H1 (cell line): ENCODE measurements at regions not wholly inside any gene's neighbourhood (a gene's known extent, or its start where the extent isn't known, plus 50 kb on each side); places are given as distances from the start of the nearest gene placed in this dataset.

ENCODE experiments used
- CTCF ChIA-PET: fragments of 300-600 bp; sonication (Branson Sonifier 250); formaldehyde crosslinking; loops from one replicate; lab custom pipeline; 2021; ENCODE audit not compliant: partially characterized antibody; lab: Charles Lee
- POLR2A ChIA-PET: fragments of 300-600 bp; sonication (Branson Sonifier 250); formaldehyde crosslinking; loops from one replicate; lab custom pipeline; 2021; ENCODE audit warnings: inconsistent platforms; ENCODE audit not compliant: partially characterized antibody; lab: Charles Lee
- DNase-seq, 2 experiments: peaks; one replicate each; pipeline versions ENCODE4 v3.0.0 to v3.0.0-alpha.2; 2010 to 2022; ENCODE audit warnings: low spot score in 2 of 2, low read depth in 1 of 2, mixed read lengths in 1 of 2
- FAIRE-seq: peaks from 2 replicates; lab custom pipeline; 2011; peaks lifted over from hg19 to GRCh38; lab: Jason Lieb, UNC
- H2AFZ ChIP-seq: 2 replicates; pipeline ENCODE4 v1.8.1; 2012; ENCODE audit warnings: low read length, inconsistent platforms
- H2AK5ac ChIP-seq: 2 replicates; pipeline ENCODE4 v1.6.1; 2013; ENCODE audit warnings: low read depth, low read length
- H2BK120ac ChIP-seq: replicated peaks from 2 replicates; pipeline ENCODE3; 2013; ENCODE audit warnings: low read depth, low read length, inconsistent platforms
- H2BK12ac ChIP-seq: 2 replicates; pipeline ENCODE4 v1.6.1; 2013; ENCODE audit warnings: low read depth, low read length
- H2BK15ac ChIP-seq: 2 replicates; pipeline ENCODE4 v1.6.1; 2013; ENCODE audit warnings: low read length
- H2BK20ac ChIP-seq: 2 replicates; pipeline ENCODE4 v1.6.1; 2013; ENCODE audit warnings: low read length
- H2BK5ac ChIP-seq: 2 replicates; pipeline ENCODE4 v1.6.1; 2013; ENCODE audit warnings: low read depth, low read length
- H3K14ac ChIP-seq: 2 replicates; pipeline ENCODE4 v1.6.1; 2013; ENCODE audit warnings: inconsistent platforms; ENCODE audit not compliant: insufficient read length
- H3K18ac ChIP-seq: 2 replicates; pipeline ENCODE4 v1.6.1; 2013; ENCODE audit warnings: low read length; ENCODE audit errors: extremely low read depth
- H3K23ac ChIP-seq: 2 replicates; pipeline ENCODE4 v1.6.1; 2013; ENCODE audit warnings: inconsistent platforms; ENCODE audit not compliant: insufficient read length
- H3K23me2 ChIP-seq: 2 replicates; pipeline ENCODE4 v1.6.1; 2013; ENCODE audit warnings: low read depth, low read length
- H3K27ac ChIP-seq: 2 replicates; pipeline ENCODE4 v1.6.1; 2011; ENCODE audit warnings: low read depth, low read length, inconsistent platforms
- H3K27me3 ChIP-seq, 4 experiments: replicated peaks in 1 of 4; 1 replicate in 1 of 4; 2 replicates in 3 of 4; pipeline versions ENCODE4 v1.6.1 to v1.8.1; 2011 to 2013; ENCODE audit warnings: low read length in 3 of 4, mild to moderate bottlenecking in 3 of 4, inconsistent platforms in 2 of 4, mixed read lengths in 2 of 4, moderate library complexity in 1 of 4; ENCODE audit not compliant: control insufficient read depth in 3 of 4, insufficient read depth in 3 of 4; ENCODE audit errors: extremely low read depth in 1 of 4
- H3K36me3 ChIP-seq, 4 experiments: 2 replicates each; pipeline versions ENCODE4 v1.6.1 to v1.8.1; 2011 to 2013; ENCODE audit warnings: mild to moderate bottlenecking in 4 of 4, low read length in 3 of 4, moderate library complexity in 2 of 4, control low read depth in 1 of 4, inconsistent platforms in 1 of 4; ENCODE audit not compliant: insufficient read depth in 4 of 4, control insufficient read depth in 2 of 4
- H3K4ac ChIP-seq: replicated peaks from 2 replicates; pipeline ENCODE3; 2013; ENCODE audit warnings: low read length, low read depth, mixed read lengths, inconsistent platforms; ENCODE audit not compliant: insufficient read length
- H3K4me1 ChIP-seq, 4 experiments: replicated peaks in 1 of 4; 1 replicate in 1 of 4; 2 replicates in 3 of 4; pipeline versions ENCODE4 v1.6.1 to v1.8.1; 2011 to 2013; ENCODE audit warnings: low read length in 3 of 4, inconsistent platforms in 2 of 4, mixed read lengths in 1 of 4; ENCODE audit not compliant: insufficient read depth in 4 of 4, control insufficient read depth in 3 of 4
- H3K4me2 ChIP-seq, 2 experiments: 2 replicates each; pipeline versions ENCODE4 v1.6.1 to v1.8.1; 2011 to 2013; ENCODE audit warnings: low read depth in 2 of 2, low read length in 2 of 2, control low read depth in 1 of 2, inconsistent platforms in 1 of 2, mild to moderate bottlenecking in 1 of 2; ENCODE audit not compliant: insufficient read depth in 1 of 2
- H3K4me3 ChIP-seq, 4 experiments: fragments of 200-600, 300-600 bp in 1 of 4; sonication (generic), shearing (Covaris generic), sonication (Bioruptor Twin) in 1 of 4; 2 replicates each; pipeline versions ENCODE4 v1.5.1 to v1.8.1; 2011 to 2016; ENCODE audit warnings: low read length in 4 of 4, low read depth in 3 of 4, control low read depth in 2 of 4, inconsistent platforms in 2 of 4, mild to moderate bottlenecking in 2 of 4, mixed read lengths in 1 of 4, moderate library complexity in 1 of 4; ENCODE audit not compliant: insufficient read depth in 2 of 4; ENCODE audit errors: extremely low read depth in 1 of 4
- H3K56ac ChIP-seq: replicated peaks from 2 replicates; pipeline ENCODE3; 2013; ENCODE audit warnings: low read depth, mild to moderate bottlenecking, mixed read lengths, low read length, inconsistent platforms; ENCODE audit not compliant: insufficient read length
- H3K79me1 ChIP-seq: 2 replicates; pipeline ENCODE4 v1.6.1; 2013; ENCODE audit warnings: low read depth, low read length, control low read depth
- H3K79me2 ChIP-seq, 2 experiments: 2 replicates each; pipeline versions ENCODE4 v1.6.1 to v1.8.1; 2012 to 2013; ENCODE audit warnings: low read length in 2 of 2, mild to moderate bottlenecking in 2 of 2, inconsistent platforms in 1 of 2; ENCODE audit not compliant: insufficient read depth in 2 of 2, control insufficient read depth in 1 of 2
- H3K9ac ChIP-seq, 4 experiments: replicated peaks in 1 of 4; 1 replicate in 1 of 4; 2 replicates in 3 of 4; pipeline versions ENCODE4 v1.6.1 to v1.8.1; 2011 to 2013; ENCODE audit warnings: low read depth in 3 of 4, low read length in 3 of 4, control low read depth in 2 of 4, mild to moderate bottlenecking in 2 of 4, moderate library complexity in 2 of 4, inconsistent platforms in 1 of 4; ENCODE audit errors: extremely low read depth in 1 of 4
- H3K9me3 ChIP-seq, 2 experiments: 2 replicates each; pipeline versions ENCODE4 v1.6.1 to v1.8.1; 2012 to 2013; ENCODE audit warnings: mild to moderate bottlenecking in 2 of 2, moderate library complexity in 2 of 2, control low read depth in 1 of 2, inconsistent platforms in 1 of 2, low read depth in 1 of 2, low read length in 1 of 2, mixed read lengths in 1 of 2; ENCODE audit not compliant: insufficient read depth in 2 of 2
- H4K20me1 ChIP-seq, 2 experiments: replicated peaks in 1 of 2; 2 replicates each; pipeline versions ENCODE3 to v1.8.1; 2011 to 2013; ENCODE audit warnings: inconsistent platforms in 2 of 2, low read length in 2 of 2, mild to moderate bottlenecking in 1 of 2; ENCODE audit not compliant: insufficient read depth in 2 of 2, control insufficient read depth in 1 of 2
- H4K5ac ChIP-seq: 2 replicates; pipeline ENCODE4 v1.6.1; 2013; ENCODE audit warnings: low read length, low read depth, mixed read lengths, inconsistent platforms; ENCODE audit not compliant: insufficient read length
- H4K8ac ChIP-seq: 2 replicates; pipeline ENCODE4 v1.8.0; 2013; ENCODE audit warnings: mild to moderate bottlenecking, moderate library complexity, low read length, inconsistent platforms; ENCODE audit not compliant: insufficient read depth; ENCODE audit errors: extremely low read depth
- H4K91ac ChIP-seq: replicated peaks from 2 replicates; pipeline ENCODE3; 2013; ENCODE audit warnings: low read length, mixed read lengths, inconsistent platforms; ENCODE audit not compliant: insufficient read length
- EP300 ChIP-seq, 2 experiments: IDR thresholded peaks; 1 replicate in 1 of 2; 2 replicates in 1 of 2; pipeline ENCODE4 v1.6.1; 2011 to 2012; ENCODE audit warnings: low read depth in 2 of 2, low read length in 2 of 2, mild to moderate bottlenecking in 2 of 2, borderline replicate concordance in 1 of 2, inconsistent platforms in 1 of 2, moderate library complexity in 1 of 2
- EZH2 ChIP-seq: fragments of 200-600 bp; sonication (generic); IDR thresholded peaks from 2 replicates; pipeline ENCODE4 v1.7.1; 2012; ENCODE audit warnings: low read depth, mild to moderate bottlenecking, moderate library complexity, low read length, inconsistent platforms; ENCODE audit not compliant: severe bottlenecking
- JUND ChIP-seq: IDR thresholded peaks from 2 replicates; pipeline ENCODE4 v1.6.1; 2011; ENCODE audit warnings: mild to moderate bottlenecking, improper control_type of control experiment, low read length
- RBBP5 ChIP-seq: IDR thresholded peaks from 2 replicates; pipeline ENCODE4 v1.7.1; 2012; ENCODE audit warnings: low read depth, mild to moderate bottlenecking, inconsistent platforms, low read length, moderate library complexity, borderline replicate concordance
- RXRA ChIP-seq: IDR thresholded peaks from 2 replicates; pipeline ENCODE4 v1.6.1; 2011; ENCODE audit warnings: low read depth, mild to moderate bottlenecking, low read length, moderate library complexity; ENCODE audit not compliant: insufficient read depth
- SAP30 ChIP-seq: fragments of 300-600 bp; sonication (generic); IDR thresholded peaks from 2 replicates; pipeline ENCODE4 v1.7.1; 2012; ENCODE audit warnings: low read length, moderate library complexity, mild to moderate bottlenecking, inconsistent platforms; ENCODE audit not compliant: insufficient read depth, insufficient replicate concordance
- TAF1 ChIP-seq: IDR thresholded peaks from 2 replicates; pipeline ENCODE4 v1.6.1; 2011; ENCODE audit warnings: mild to moderate bottlenecking, low read depth, low read length
- TBP ChIP-seq: IDR thresholded peaks from 2 replicates; pipeline ENCODE4 v1.6.1; 2011; ENCODE audit warnings: low read depth, low read length, improper control_type of control experiment
- TCF12 ChIP-seq: IDR thresholded peaks from 2 replicates; pipeline ENCODE4 v1.6.1; 2011; ENCODE audit warnings: low read depth, mild to moderate bottlenecking, low read length
- WGBS, 2 experiments: shearing (Covaris generic) in 1 of 2; methylation state at CpG; one replicate each; pipeline versions ENCODE4 v1.1.6 to v1.1.7; 2013 to 2015; ENCODE audit warnings: low lambda C conversion rate in 2 of 2, mixed read lengths in 2 of 2, inconsistent platforms in 1 of 2, low coverage in 1 of 2, missing lambda C conversion rate in 1 of 2; ENCODE audit not compliant: insufficient replicate concordance in 2 of 2, insufficient coverage in 1 of 2, insufficient read length in 1 of 2; ENCODE audit errors: extremely low coverage in 1 of 2, missing lambda C conversion rate in 1 of 2; 5-methylcytosine and 5-hydroxymethylcytosine counted together
- TF ChIP-seq, protein P1 (sequence below): IDR thresholded peaks from 2 replicates; pipeline ENCODE4 v1.6.1; 2012; ENCODE audit warnings: inconsistent platforms

DNA sequence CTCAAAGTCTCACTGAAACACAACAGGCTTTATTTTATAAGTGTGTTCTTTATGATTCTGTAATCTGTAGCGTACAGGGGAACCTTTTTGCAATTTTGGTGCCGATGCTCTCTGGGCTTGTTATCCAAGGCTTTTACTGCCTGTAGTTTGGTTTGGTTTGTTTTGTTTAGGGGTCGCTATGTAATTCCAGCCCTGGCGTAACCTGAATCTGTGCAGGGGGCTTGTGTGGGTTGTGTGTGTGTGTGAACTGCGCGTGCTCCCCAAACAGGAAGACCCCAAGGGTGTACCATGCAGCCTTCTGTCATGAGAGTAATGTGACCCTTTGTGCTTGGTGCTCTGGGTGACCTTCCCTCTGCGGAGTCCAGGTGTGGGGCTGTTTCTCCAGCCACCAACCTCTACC, 92.1 kb upstream of the CLDN14 start (continued):
- no peak for TF ChIP-seq TBP

- WGBS, 2 experiments, result 88% methylated on average over 3 of the region's 3 CpGs; no CpG with 5 or more reads in 1 of the 2 experiments
- TF ChIP-seq, protein P1, sequence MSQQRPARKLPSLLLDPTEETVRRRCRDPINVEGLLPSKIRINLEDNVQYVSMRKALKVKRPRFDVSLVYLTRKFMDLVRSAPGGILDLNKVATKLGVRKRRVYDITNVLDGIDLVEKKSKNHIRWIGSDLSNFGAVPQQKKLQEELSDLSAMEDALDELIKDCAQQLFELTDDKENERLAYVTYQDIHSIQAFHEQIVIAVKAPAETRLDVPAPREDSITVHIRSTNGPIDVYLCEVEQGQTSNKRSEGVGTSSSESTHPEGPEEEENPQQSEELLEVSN, result no peak
- TF ChIP-seq TAF1, result no peak
- TF ChIP-seq JUND, result no peak
- TF ChIP-seq EZH2, result no peak
- no peak for TF ChIP-seq TCF12
- no peak for TF ChIP-seq RBBP5
- TF ChIP-seq EP300 (IDR thresholded peaks at IDR 0.05; ENCODE audit: borderline replicate concordance in 1 of 2, low read depth in 2 of 2, low read length in 2 of 2), result no peak
- TF ChIP-seq SAP30, result no peak
- no peak for TF ChIP-seq RXRA
Observed at GRCh38 chr21:36575306-36575705, 95.4 kb upstream of the CLDN14 start.

More at GRCh38 chr21:36575306-36575705, 95.4 kb upstream of the CLDN14 start:
- no peaks in the 10 kb centered on the region for H3K79me1 ChIP-seq
- H4K91ac ChIP-seq, result no peak overlapping the region
- DNase-seq, result no peak
- no peak overlapping the region for H3K14ac ChIP-seq
- no peak overlapping the region for H2BK5ac ChIP-seq
- H2BK15ac ChIP-seq, result no peak overlapping the region
- H3K79me2 ChIP-seq, result no peaks in the 10 kb centered on the region
- H3K4me2 ChIP-seq, result no peak overlapping the region
- no peak overlapping the region for H2AK5ac ChIP-seq
- POLR2A ChIA-PET, result no interaction called here
- CTCF ChIA-PET, result interaction anchor here (1.2 to 1.8 kb wide), 4 partner anchors 12 to 71 kb away, joined by 3 to 6 read pairs (median 4); no protein-coding TSS in a partner anchor
- H3K9me3 ChIP-seq, result no peaks in the 10 kb centered on the region
- H3K18ac ChIP-seq, result no peak overlapping the region
- H4K5ac ChIP-seq, result no peak overlapping the region
- H3K36me3 ChIP-seq, result no peaks in the 10 kb centered on the region
- no peak overlapping the region for H2BK12ac ChIP-seq
- no peaks in the 10 kb centered on the region for H3K27me3 ChIP-seq
- H3K4ac ChIP-seq, result no peak overlapping the region
- H3K9ac ChIP-seq, result no peak overlapping the region
- H2BK20ac ChIP-seq, result no peak overlapping the region
- no peak overlapping the region for H3K23ac ChIP-seq
- no peak overlapping the region for H3K56ac ChIP-seq
- FAIRE-seq, result no peak
- H3K4me1 ChIP-seq, result no peaks in the 10 kb centered on the region
- no peak overlapping the region for H4K8ac ChIP-seq
- no peak overlapping the region for H3K27ac ChIP-seq
- no peaks in the 10 kb centered on the region for H3K23me2 ChIP-seq
- no peak overlapping the region for H2BK120ac ChIP-seq
- no peak overlapping the region for H3K4me3 ChIP-seq
- H2AFZ ChIP-seq, result no peak overlapping the region
- H4K20me1 ChIP-seq, result no peaks in the 10 kb centered on the region
